SIG-M5 treated with dmso at 0.1 percent for 504 hours (cell line): ENCODE measurements at regions not wholly inside any gene's neighbourhood (a gene's known extent, or its start where the extent isn't known, plus 50 kb on each side); places are given as distances from the start of the nearest gene placed in this dataset.
A peak's percentile ranks its signal among the peaks of the same experiment; 100 is the strongest.

ENCODE experiments used
- DNase-seq: peaks from one replicate; lab custom pipeline; 2025; ENCODE audit not compliant: unreplicated experiment; lab: John Stamatoyannopoulos, UW

DNA sequence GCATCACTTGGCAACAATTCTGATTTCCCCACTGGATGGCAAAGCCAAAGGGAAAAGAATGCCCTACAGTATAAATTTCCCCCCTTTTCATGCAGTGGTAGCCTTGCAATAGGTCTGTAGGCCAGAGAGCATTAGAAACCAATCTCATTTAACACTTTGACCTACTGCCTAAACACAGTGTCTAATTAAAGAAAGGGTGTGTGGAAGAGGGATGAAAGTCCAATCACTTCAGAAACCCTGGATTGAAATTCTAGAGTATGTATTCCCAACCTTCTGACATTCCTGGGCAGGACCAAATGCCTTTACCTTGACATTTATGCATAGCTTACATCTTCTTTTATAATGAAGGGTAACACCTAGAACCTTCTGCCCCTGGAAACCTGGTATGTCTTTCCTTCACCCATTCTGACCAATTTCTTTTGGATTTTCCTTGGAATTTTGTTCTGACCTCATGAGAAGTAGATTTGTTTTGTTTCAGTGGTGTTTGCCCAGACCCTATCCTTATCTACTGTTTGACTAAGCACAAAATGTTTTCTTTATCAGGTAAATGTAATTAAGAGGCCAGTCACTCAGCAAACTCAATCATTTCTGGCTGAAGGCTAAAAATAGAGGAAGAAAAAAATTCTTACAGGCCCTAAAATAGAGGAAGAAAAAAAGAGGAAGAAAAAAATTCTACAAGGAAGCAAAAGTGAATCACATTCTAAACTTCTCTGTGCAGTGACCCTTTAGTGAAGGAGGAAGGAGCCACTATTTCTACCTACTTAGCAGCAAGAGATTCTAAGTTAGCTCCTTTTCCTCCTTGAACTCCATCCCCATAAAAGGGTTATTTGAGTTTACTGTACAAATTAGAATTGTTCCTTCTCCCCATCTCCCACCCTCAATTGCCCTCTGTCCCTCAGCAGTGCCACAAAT, 129.5 kb upstream of the DSCAM start:
- peak; percentile 75 for DNase-seq

DNA sequence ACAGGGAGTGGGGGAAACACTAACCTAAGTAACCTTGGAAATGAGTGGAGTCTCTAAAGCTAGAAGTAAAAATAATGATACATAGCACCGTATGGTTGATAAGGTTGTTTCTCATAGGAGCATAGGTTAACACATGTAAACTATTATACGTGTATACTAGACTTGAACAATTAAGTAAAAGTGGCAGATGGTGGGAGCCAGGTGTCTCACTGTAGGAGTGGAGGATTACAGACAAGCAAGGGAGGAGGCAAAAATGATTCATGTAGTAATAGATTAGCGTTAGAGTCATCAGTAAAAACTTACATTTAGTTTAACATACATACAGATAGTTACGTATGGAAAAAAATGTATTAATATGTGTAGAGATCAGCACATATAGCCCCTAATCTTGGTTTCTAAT, 138.4 kb upstream of the DSCAM start:
- DNase-seq: no peak

DNA sequence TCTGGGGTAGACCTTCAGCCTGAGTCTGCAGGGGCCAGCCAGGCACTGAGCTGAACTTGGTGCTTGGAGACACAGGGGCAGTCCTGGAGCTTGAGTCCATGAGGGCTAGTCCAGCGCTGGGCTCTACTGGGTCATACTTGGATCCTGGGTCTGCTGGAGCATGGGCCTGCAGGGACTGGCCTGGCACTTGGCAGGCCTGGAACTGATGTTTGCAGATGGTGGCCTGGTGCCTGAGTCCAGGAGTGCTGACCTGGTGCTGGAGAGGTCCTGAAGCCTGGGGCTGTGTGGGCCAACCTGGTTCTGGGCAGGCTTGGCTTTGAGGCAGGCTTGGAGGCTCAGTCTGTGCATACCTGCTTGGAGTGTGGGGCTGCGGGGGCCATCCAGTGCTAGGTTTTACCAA, 143.4 kb upstream of the DSCAM start:
- DNase-seq: no peak

- DNase-seq: no peak
Observed at GRCh38 chr21:40997831-40998230, 150.9 kb upstream of the DSCAM start.

DNA sequence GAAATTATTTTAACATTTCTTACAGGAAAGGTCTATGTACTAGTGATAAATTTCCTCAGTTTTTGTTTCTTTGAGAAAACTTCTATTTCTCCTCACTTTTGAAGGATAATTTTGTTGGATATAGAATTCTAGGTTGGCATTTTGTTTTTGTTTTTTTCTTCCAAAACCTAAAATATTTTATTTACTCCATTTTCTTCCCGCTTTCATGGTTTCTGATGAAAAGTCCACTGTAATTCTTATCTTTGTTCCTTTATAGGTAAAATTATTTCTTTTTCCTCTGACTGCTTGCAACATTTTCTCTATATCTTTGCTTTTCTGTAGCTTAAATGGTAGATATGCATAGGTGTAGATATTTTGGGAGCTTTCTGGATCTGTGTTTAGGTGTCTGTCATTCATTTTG, 153.9 kb upstream of the DSCAM start:
- DNase-seq: no peak

DNA sequence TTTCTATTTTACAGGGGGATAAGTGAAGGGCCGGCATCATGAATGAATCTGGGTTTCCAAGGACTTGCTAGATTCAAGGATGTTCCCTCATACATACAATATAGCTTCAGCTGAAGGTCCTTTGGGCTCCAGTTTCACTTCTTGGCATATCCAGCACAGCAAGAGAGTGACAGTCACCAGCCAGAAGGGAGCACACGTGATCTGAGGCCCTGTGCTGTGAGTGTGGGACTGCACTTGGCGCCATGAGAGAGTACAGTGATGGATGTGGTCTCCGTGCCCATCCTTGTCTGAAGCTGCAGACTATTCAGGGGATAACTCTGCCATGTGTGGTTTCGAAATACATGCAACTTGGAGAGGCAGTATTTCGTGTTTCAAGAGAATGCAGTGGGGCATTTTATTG, 159.7 kb upstream of the DSCAM start:
- no peak for DNase-seq

GRCh38 chr21:41008351-41008750, 159.6 kb upstream of the BACE2 start:
- no peak for DNase-seq

- DNase-seq: no peak
Observed at GRCh38 chr21:41008974-41009373, 159.0 kb upstream of the BACE2 start.

GRCh38 chr21:41009398-41010100, 158.4 kb upstream of the BACE2 start:
- DNase-seq: no peak

DNA sequence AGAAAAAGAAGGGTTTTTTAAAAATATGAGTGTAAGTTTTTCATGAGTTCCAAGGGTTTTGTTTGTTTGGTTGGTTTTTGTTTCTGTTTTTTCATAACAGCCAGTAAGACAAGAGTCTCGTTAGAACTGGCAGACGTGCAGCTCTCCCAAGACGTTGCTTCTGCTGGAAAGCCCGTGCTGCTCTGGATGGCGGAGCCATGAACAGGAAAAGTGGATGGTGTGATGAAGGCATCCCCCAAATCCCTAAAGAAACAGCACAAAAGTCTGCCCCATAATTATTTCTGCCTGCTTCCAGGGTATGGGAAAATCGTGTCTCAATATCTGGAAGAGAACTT, 157.9 kb upstream of the BACE2 start:
- no peak for DNase-seq

GRCh38 chr21:41011098-41011731, 156.7 kb upstream of the BACE2 start:
- no peak for DNase-seq

DNA sequence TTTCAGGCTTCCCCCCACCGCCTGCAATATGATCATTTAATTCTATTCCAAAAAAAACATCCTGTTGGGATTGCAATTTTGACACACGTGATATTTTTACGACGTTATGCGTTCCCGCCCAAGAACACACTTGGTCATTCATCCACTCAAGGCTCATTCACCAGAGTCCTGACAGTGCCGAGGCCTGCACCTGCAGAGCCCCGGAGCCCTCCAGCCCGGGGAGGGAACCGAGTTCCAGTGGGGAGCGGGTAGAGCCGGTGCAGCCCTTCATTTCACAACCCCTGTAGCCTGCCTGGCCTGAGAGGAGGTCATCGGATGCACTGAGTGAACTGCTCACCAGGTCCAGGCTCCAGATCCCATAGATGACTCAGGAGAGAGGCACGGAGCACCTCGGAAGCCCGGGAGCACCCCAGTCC, 156.0 kb upstream of the BACE2 start:
- no peak for DNase-seq

GRCh38 chr21:41012425-41012824, 155.5 kb upstream of the BACE2 start:
- no peak for DNase-seq

- DNase-seq: no peak
Observed at GRCh38 chr21:41016472-41016871, 151.5 kb upstream of the BACE2 start.

DNA sequence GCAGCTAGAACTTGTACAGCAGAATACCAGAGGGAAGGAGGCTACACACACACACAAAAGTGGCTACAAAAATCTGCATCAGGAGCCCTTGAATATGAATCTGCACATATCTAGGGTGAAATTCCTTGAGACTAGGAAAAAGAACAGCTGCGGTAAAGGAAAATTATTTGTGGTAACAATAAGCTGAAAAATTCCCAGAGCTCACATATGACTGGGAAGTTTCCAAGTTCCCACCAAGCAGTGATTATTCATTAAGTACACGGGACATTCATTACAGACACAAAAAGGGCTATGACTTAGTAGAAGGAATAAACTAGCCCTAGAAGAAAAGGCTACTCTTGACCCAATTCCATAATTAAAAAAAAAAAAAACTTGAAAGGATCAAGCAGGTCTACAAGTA, 149.5 kb upstream of the BACE2 start:
- DNase-seq: no peak

DNA sequence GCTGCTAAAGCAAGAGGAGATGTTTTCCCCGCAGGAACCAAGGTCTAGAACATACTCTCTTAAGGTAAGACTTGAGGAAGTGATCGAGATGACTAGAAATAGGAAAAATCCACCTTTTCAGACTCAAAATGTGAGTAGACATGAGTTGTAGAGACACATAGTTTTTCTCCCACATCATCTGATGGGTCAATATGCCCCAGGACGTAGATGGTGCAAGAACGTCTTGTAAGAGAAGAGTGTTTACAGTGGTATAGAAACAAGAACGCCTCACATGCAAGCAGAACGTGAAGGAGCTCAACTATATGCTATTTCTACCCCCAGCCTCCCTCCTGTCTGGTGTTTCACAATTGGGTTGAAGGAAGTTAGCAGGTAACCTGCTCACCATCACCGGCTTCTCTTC, 144.0 kb upstream of the BACE2 start:
- DNase-seq: no peak

- DNase-seq: no peak
Observed at GRCh38 chr21:41024341-41024740, 143.6 kb upstream of the BACE2 start.

- no peak for DNase-seq
Observed at GRCh38 chr21:41024746-41025254, 143.2 kb upstream of the BACE2 start.

DNA sequence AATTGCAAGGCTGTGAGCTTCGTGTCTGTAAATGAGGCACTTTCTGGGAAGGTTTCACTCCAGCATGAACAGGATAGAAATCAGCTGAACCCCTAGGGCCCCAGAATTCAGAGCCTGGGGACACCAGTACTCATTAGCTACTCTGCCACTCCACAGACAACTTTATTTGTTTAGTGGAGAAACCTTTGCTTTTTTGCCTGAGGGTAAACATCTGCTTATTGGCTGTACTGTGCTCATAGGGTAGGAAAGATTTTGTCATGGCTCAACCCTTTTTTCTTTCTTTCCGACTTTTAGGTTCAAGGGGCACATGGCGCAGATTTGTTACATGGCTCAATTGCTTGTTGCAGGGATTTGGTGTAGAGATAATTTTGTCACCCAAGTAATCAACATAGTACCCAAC, 138.4 kb upstream of the BACE2 start:
- no peak for DNase-seq

GRCh38 chr21:41031701-41032220, 136.2 kb upstream of the BACE2 start:
- DNase-seq: no peak

- DNase-seq: no peak
Observed at GRCh38 chr21:41032541-41032940, 135.4 kb upstream of the BACE2 start.

- DNase-seq: no peak
Observed at GRCh38 chr21:41037212-41037611, 130.7 kb upstream of the BACE2 start.
